ENCODE measurements at regions not wholly inside any gene's neighbourhood (a gene's known extent, or its start where the extent isn't known, plus 50 kb on each side); places are given as distances from the start of the nearest gene placed in this dataset.

- no peak for DNase-seq (ENCODE audit: low spot score)
- no peak overlapping the region for H3K4me3 ChIP-seq
- TF ChIP-seq CTCF (IDR thresholded peaks at IDR 0.05), result no peak
- peak overlapping the region in 1 of 2 donors; percentile 13 for H3K27ac ChIP-seq
Measured at GRCh38 chr5:175206669-175207068, 237.3 kb downstream of the DRD1 start.

- TF ChIP-seq CTCF (IDR thresholded peaks at IDR 0.05), result no peak
- no peak overlapping the region for H3K27ac ChIP-seq
- H3K4me3 ChIP-seq, result no peak overlapping the region
- no peak for DNase-seq (ENCODE audit: low spot score)
Measured at GRCh38 chr5:175202463-175203068, 241.4 kb downstream of the DRD1 start.

GRCh38 chr5:175201393-175201792 lies 242.6 kb downstream of the DRD1 start:
- DNase-seq (ENCODE audit: low spot score), result no peak
- no peak overlapping the region for H3K4me3 ChIP-seq
- no peak for TF ChIP-seq CTCF (IDR thresholded peaks at IDR 0.05)
- no peak overlapping the region for H3K27ac ChIP-seq

DNA sequence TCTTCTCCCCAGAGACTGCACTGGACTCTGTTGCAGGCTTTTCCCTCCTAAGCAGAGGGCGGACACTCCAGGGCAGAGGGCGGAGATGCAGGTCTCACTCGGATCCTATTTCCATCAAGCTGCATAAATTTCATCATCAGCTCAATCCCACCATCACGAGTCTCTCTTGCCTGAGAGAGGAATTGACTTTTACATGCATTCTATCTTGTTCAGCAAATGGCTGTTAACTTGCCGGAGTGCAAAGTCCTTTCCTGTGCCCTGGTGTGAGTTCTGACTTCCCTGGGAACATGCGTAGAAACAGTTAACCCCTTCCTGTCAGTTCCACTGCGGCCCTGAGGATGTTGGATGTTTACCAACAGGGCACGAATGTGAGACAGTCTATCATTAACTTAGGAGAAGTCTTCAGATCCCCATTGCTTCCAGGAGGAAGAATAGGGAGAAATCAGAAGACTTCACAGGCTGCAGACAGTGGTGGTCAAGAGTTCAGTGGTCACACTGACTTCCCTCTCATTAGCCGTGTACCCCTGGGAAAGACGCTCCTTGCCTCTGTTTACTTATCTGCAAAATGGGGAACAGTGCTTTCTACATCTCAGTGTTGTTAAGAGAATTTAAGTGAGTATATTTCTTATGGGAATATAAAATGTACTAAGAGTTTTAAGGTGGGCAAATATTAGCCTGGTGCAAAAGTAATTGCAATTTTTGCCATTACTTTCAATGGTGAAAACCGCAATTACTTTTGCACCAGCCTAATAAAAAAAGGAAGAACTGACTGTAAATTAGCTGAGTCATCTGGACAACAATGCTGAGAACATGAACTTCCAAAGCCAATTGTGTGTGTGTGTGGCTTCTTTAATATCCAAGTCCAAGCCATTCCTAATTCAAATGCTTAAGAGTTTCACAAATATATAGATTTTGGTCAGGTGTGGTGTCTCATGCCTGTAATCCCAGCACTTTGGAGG lies 248.0 kb downstream of the DRD1 start:
- DNase-seq (ENCODE audit: low spot score), result no peak
- no peak for TF ChIP-seq CTCF (IDR thresholded peaks at IDR 0.05)
- H3K27ac ChIP-seq, result no peak overlapping the region
- no peak overlapping the region for H3K4me3 ChIP-seq

GRCh38 chr5:175181331-175181730 lies 262.7 kb downstream of the DRD1 start:
- DNase-seq (ENCODE audit: low spot score), result no peak
- Histone ChIP-seq H3K27ac (no peak overlapping the region), H3K4me3 (no peak overlapping the region)
- TF ChIP-seq CTCF (IDR thresholded peaks at IDR 0.05), result no peak

DNA sequence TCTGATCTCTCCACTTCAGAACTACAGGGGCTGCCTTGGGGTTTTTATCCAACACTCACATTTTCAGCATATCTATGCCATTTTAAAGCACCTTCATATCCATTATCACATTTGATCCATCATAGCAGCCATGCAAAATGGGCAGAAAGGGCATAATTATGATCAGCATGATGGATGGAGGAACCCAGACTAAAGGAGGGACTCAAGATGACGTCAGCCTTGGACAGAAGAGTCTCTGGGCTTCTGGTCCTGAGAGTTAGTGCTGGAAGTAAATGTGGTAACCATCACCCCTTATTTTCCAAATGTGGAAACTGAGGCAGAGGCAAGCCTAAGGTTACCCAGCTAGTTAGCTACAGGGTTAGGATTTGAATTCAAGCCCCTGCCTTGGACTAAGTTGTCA lies 273.1 kb downstream of the DRD1 start:
- Histone ChIP-seq H3K4me3 (no peak overlapping the region), H3K27ac (no peak overlapping the region)
- no peak for DNase-seq (ENCODE audit: low spot score)
- TF ChIP-seq CTCF (IDR thresholded peaks at IDR 0.05), result no peak

Data from coronary artery (tissue), 2 donors.